Breast epithelium (tissue), 4 donors: ENCODE measurements at regions not wholly inside any gene's neighbourhood (a gene's known extent, or its start where the extent isn't known, plus 50 kb on each side); places are given as distances from the start of the nearest gene placed in this dataset.

Experiments used
- DNase-seq, 2 donors: peaks; one replicate each; pipeline ENCODE4 v3.0.0-alpha.2; 2019; ENCODE audit warnings: low spot score in 2 of 2
- H3K27ac ChIP-seq, 2 donors: fragments of 200-600 bp; sonication (generic) in 1 of 2; one replicate each; pipeline ENCODE4 v1.5.1; 2016 to 2019; ENCODE audit warnings: mild to moderate bottlenecking in 1 of 2
- H3K27me3 ChIP-seq, 2 donors: fragments of 200-600 bp; sonication (generic) in 1 of 2; one replicate each; pipeline versions ENCODE4 v1.5.1 to v1.6.0; 2017 to 2019; ENCODE audit warnings: control low read depth in 1 of 2, mild to moderate bottlenecking in 1 of 2
- H3K36me3 ChIP-seq: fragments of 200-600 bp; one replicate; pipeline ENCODE4 v1.5.1; 2019
- H3K4me1 ChIP-seq, 2 donors: fragments of 200-600 bp; sonication (generic); one replicate each; pipeline ENCODE4 v1.5.1; 2016 to 2019; ENCODE audit warnings: control low read depth in 1 of 2
- H3K4me3 ChIP-seq, 3 donors: fragments of 200-600 bp; sonication (generic); 1 replicate in 2 of 3; 2 replicates in 1 of 3; pipeline ENCODE4 v1.5.1; 2016 to 2019; ENCODE audit warnings: mild to moderate bottlenecking in 3 of 3, moderate library complexity in 2 of 3
- H3K9me3 ChIP-seq, 2 donors: fragments of 200-600 bp; sonication (generic) in 1 of 2; one replicate each; pipeline ENCODE4 v1.5.1; 2016 to 2019; ENCODE audit warnings: control low read depth in 1 of 2
- CTCF ChIP-seq, 3 donors: fragments of 450-650 bp; IDR thresholded peaks; one replicate each; pipeline ENCODE4 v1.5.1; 2016 to 2017; ENCODE audit warnings: antibody characterized with exemption in 3 of 3, mild to moderate bottlenecking in 3 of 3, moderate library complexity in 3 of 3
- POLR2A ChIP-seq: fragments of 450-650 bp; IDR thresholded peaks from one replicate; pipeline ENCODE4 v1.6.1; 2016; ENCODE audit warnings: antibody characterized with exemption, mild to moderate bottlenecking, moderate library complexity
- POLR2AphosphoS5 ChIP-seq, 3 donors: sonication (generic); formaldehyde crosslinking; IDR thresholded peaks; one replicate each; pipeline ENCODE4 v1.6.1; 2017; ENCODE audit warnings: antibody characterized with exemption in 3 of 3
- intact Hi-C: fragments of 100-400 bp; cut with DNase I; formaldehyde crosslinking; loops from one replicate; pipeline ENCODE4 v1.15.1; 2023; ENCODE audit warnings: low total_unique reads

DNA sequence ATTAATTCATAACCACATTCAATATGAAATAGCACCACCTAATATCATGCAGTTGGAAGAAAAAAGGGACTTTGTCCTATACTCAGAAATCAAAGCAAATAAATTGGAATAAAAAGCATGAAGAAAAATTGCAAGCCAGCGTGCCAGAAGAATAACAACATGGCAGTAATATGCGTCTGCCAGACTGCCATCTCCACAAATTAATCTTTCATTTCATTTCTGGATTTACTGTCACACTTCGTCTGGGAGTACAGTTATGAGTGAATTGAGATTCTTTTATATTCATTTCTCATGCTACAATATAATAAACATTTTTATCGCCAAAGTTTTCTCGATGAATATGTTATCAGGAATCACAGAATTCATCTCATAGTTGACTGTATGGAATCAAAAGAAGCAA, 1327.7 kb upstream of the SEL1L start:
- H3K36me3 ChIP-seq = no peaks in the 10 kb centered on the region
- no peak for DNase-seq
- intact Hi-C loops = no loop called here
- no peaks in the 10 kb centered on the region for H3K4me1 ChIP-seq
- no peak overlapping the region for H3K4me3 ChIP-seq
- no peak overlapping the region for H3K27ac ChIP-seq
- no peaks in the 10 kb centered on the region for H3K27me3 ChIP-seq
- TF ChIP-seq CTCF (IDR thresholded peaks at IDR 0.05) (no peak), POLR2AphosphoS5 (IDR thresholded peaks at IDR 0.05) (no peak), POLR2A (no peak)
- peaks cover 4 to 7% of the 10 kb centered on the region in 2 donors for H3K9me3 ChIP-seq

DNA sequence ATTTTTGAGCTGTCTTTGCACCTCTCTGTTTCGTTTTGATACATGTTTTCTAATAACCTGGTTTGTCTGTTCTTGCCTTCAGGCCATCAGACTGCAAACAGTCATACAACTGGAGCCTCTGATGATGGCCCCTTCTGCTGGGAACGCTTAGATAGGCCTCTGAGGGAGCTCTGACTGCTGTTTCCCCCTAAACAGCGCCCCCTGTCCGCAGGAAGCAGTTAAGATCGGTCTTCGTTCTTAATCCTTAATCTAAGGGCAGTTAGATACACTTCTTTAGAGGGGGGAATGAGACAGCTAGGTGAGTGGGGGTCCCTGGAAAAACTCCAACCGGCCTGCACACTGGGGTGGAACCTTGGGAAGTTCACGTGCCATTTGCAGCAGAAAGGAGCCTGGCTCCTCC, 1338.8 kb upstream of the SEL1L start:
- TF ChIP-seq POLR2A = no peak
- no peak for TF ChIP-seq POLR2AphosphoS5 (IDR thresholded peaks at IDR 0.05)
- no peak for TF ChIP-seq CTCF (IDR thresholded peaks at IDR 0.05)
- no peak overlapping the region for H3K27ac ChIP-seq
- intact Hi-C loops = no loop called here

GRCh38 chr14:82878951-82879350, 1345.3 kb upstream of the SEL1L start:
- no peak for DNase-seq
- H3K4me1 ChIP-seq = no peaks in the 10 kb centered on the region
- no peaks in the 10 kb centered on the region for H3K36me3 ChIP-seq
- H3K27ac ChIP-seq = no peak overlapping the region
- no peaks in the 10 kb centered on the region for H3K9me3 ChIP-seq
- intact Hi-C loops = no loop called here
- H3K27me3 ChIP-seq = no peaks in the 10 kb centered on the region
- H3K4me3 ChIP-seq = no peak overlapping the region
- TF ChIP-seq POLR2AphosphoS5 (IDR thresholded peaks at IDR 0.05) = no peak
- TF ChIP-seq POLR2A = no peak
- TF ChIP-seq CTCF (IDR thresholded peaks at IDR 0.05) = no peak

More for the DNA sequence above, 1338.8 kb upstream of the SEL1L start:
- H3K9me3 ChIP-seq = no peaks in the 10 kb centered on the region
- DNase-seq = no peak
- no peaks in the 10 kb centered on the region for H3K36me3 ChIP-seq
- H3K4me1 ChIP-seq = no peaks in the 10 kb centered on the region
- H3K4me3 ChIP-seq = no peak overlapping the region
- H3K27me3 ChIP-seq = no peaks in the 10 kb centered on the region

- DNase-seq = no peak
- Histone ChIP-seq H3K27ac (no peak overlapping the region), H3K36me3 (no peaks in the 10 kb centered on the region), H3K27me3 (no peaks in the 10 kb centered on the region), H3K4me1 (no peaks in the 10 kb centered on the region), H3K9me3 (no peaks in the 10 kb centered on the region), H3K4me3 (no peak overlapping the region)
- TF ChIP-seq POLR2AphosphoS5 (IDR thresholded peaks at IDR 0.05) (no peak), CTCF (IDR thresholded peaks at IDR 0.05) (no peak), POLR2A (no peak)
- intact Hi-C loops = no loop called here
These were observed 1346.4 kb upstream of the SEL1L start for GRCh38 chr14:82879949-82880535.

GRCh38 chr14:82886670-82887069, 1353.0 kb upstream of the SEL1L start:
- H3K4me1 ChIP-seq = no peaks in the 10 kb centered on the region
- no peaks in the 10 kb centered on the region for H3K36me3 ChIP-seq
- TF ChIP-seq POLR2A (no peak), CTCF (IDR thresholded peaks at IDR 0.05) (no peak), POLR2AphosphoS5 (IDR thresholded peaks at IDR 0.05) (no peak)
- H3K27me3 ChIP-seq = no peaks in the 10 kb centered on the region
- no peaks in the 10 kb centered on the region for H3K9me3 ChIP-seq
- H3K4me3 ChIP-seq = no peak overlapping the region
- no peak for DNase-seq
- intact Hi-C loops = no loop called here
- no peak overlapping the region for H3K27ac ChIP-seq
